ENCODE measurements at regions not wholly inside any gene's neighbourhood (a gene's known extent, or its start where the extent isn't known, plus 50 kb on each side); places are given as distances from the start of the nearest gene placed in this dataset.
"Not testable (repeated sequence)": the region's sequence is repeated elsewhere in the genome, so short reads cannot be mapped to it uniquely, and the experiment has no call there.

DNA sequence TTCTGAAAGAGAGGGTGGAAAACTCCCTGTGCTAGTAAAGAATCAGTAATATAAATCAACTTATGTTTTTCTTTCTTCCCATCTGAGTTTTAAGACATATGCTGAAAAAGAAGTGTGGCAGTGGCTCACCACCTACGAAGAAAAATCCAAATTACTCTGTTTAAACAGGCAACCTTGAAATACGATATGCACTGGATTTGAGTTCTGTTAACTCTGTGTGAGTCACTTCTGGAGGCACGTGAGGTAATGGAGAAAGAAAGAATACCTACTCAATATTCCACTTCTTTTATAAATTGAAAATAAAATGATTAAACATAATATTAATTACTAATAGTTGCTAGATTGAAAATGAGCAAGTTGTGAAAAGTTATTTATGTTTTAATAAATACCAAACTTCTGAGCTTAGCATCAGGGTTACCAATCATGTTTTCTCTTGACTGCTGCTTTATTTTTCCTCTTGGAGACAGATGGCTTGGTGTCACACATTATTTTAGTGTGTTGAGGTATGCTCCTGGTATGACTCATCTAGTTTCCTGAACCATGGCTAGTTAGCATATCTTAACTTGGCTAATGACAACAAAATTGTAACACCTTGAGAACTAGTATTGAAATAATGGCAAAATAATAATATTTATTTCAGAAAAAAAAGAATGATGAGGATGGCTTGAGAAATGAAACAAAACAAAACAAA lies 1705.5 kb upstream of the PIK3C3 start:
- no peak for DNase-seq (ENCODE audit: low read depth, low spot score)
- WGBS (ENCODE audit: insufficient coverage, insufficient read length), result no CpG with 5 or more reads among the region's 3 CpGs
- H3K27me3 ChIP-seq (ENCODE audit: control insufficient read depth, insufficient read depth, low read length), result no peaks in the 10 kb centered on the region
- H3K36me3 ChIP-seq (ENCODE audit: control insufficient read depth, insufficient read depth, low read length), result no peaks in the 10 kb centered on the region
- no peak overlapping the region for H3K27ac ChIP-seq (ENCODE audit: low read length)
- H3K4me3 ChIP-seq (ENCODE audit: low read length), result no peak overlapping the region
- no peaks in the 10 kb centered on the region for H3K4me1 ChIP-seq (ENCODE audit: control insufficient read depth, insufficient read depth, low read length)
- no peaks in the 10 kb centered on the region for H3K9me3 ChIP-seq (ENCODE audit: control insufficient read depth, insufficient read depth, low read length)

DNA sequence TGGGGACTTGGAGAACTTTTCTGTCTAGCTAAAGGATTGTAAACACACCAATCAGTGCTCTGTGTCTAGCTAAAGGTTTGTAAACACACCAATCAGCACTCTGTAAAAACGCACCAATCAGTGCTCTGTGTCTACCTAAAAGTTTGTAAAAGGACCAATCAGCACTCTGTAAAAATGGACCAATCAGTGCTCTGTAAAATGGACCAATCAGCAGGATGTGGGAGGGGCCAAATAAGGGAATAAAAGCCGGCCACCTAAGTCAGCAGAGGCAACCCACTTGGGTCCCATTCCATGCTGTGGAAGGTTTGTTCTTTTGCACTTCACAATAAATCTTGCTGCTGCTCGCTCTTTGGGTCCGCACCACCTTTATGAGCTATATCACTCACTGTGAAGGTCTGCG lies 1709.4 kb upstream of the PIK3C3 start:
- not testable (repeated sequence) for H3K27ac ChIP-seq (ENCODE audit: low read length); DNase-seq (ENCODE audit: low read depth, low spot score); H3K36me3 ChIP-seq (ENCODE audit: control insufficient read depth, insufficient read depth, low read length); H3K9me3 ChIP-seq (ENCODE audit: control insufficient read depth, insufficient read depth, low read length); H3K27me3 ChIP-seq (ENCODE audit: control insufficient read depth, insufficient read depth, low read length); H3K4me3 ChIP-seq (ENCODE audit: low read length); H3K4me1 ChIP-seq (ENCODE audit: control insufficient read depth, insufficient read depth, low read length)
- WGBS (ENCODE audit: insufficient coverage, insufficient read length), result no CpG with 5 or more reads among the region's 5 CpGs

GRCh38 chr18:40243607-40244006 lies 1711.4 kb upstream of the PIK3C3 start:
- no peak overlapping the region for H3K27ac ChIP-seq (ENCODE audit: low read length)
- DNase-seq (ENCODE audit: low read depth, low spot score), result no peak
- whole genome bisulfite sequencing (ENCODE audit: insufficient coverage, insufficient read length), result no CpG with 5 or more reads among the region's 1 CpG
- no peak overlapping the region for H3K4me3 ChIP-seq (ENCODE audit: low read length)
- no peaks in the 10 kb centered on the region for H3K9me3 ChIP-seq (ENCODE audit: control insufficient read depth, insufficient read depth, low read length)
- no peaks in the 10 kb centered on the region for H3K4me1 ChIP-seq (ENCODE audit: control insufficient read depth, insufficient read depth, low read length)
- no peaks in the 10 kb centered on the region for H3K36me3 ChIP-seq (ENCODE audit: control insufficient read depth, insufficient read depth, low read length)
- no peaks in the 10 kb centered on the region for H3K27me3 ChIP-seq (ENCODE audit: control insufficient read depth, insufficient read depth, low read length)

DNA sequence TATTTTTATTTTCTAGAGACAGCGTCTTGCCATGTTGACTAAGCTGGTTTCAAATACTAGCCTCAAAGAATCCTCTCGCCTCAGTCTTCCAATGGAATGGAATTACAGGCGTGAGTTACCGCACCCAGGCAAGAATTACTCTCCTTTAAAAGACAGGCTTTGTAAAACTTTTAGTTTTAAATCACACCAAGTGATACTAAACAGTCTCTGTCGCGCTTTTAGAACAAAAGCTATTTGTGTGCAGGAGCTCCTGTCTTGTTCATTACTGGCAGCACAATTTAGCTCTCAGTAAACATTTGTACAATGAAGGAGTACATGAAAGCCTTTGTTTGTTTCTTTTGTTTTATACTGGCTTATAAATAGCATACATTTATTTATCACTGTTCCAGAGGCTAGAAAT lies 1719.2 kb upstream of the PIK3C3 start:
- WGBS (ENCODE audit: insufficient coverage, insufficient read length), result no CpG with 5 or more reads among the region's 6 CpGs
- Histone ChIP-seq H3K4me3 (ENCODE audit: low read length) (no peak overlapping the region), H3K9me3 (ENCODE audit: control insufficient read depth, insufficient read depth, low read length) (no peaks in the 10 kb centered on the region), H3K4me1 (ENCODE audit: control insufficient read depth, insufficient read depth, low read length) (no peaks in the 10 kb centered on the region), H3K36me3 (ENCODE audit: control insufficient read depth, insufficient read depth, low read length) (no peaks in the 10 kb centered on the region), H3K27ac (ENCODE audit: low read length) (no peak overlapping the region), H3K27me3 (ENCODE audit: control insufficient read depth, insufficient read depth, low read length) (no peaks in the 10 kb centered on the region)
- no peak for DNase-seq (ENCODE audit: low read depth, low spot score)

- Histone ChIP-seq H3K4me3 (ENCODE audit: low read length) (no peak overlapping the region), H3K27me3 (ENCODE audit: control insufficient read depth, insufficient read depth, low read length) (no peaks in the 10 kb centered on the region), H3K9me3 (ENCODE audit: control insufficient read depth, insufficient read depth, low read length) (no peaks in the 10 kb centered on the region), H3K27ac (ENCODE audit: low read length) (no peak overlapping the region), H3K4me1 (ENCODE audit: control insufficient read depth, insufficient read depth, low read length) (no peaks in the 10 kb centered on the region), H3K36me3 (ENCODE audit: control insufficient read depth, insufficient read depth, low read length) (no peaks in the 10 kb centered on the region)
- no peak for DNase-seq (ENCODE audit: low read depth, low spot score)
- no CpG with 5 or more reads among the region's 2 CpGs for WGBS (ENCODE audit: insufficient coverage, insufficient read length)
These were observed 1719.7 kb upstream of the PIK3C3 start for GRCh38 chr18:40235323-40235722.

GRCh38 chr18:40233931-40234616 lies 1721.0 kb upstream of the PIK3C3 start:
- Histone ChIP-seq H3K4me1 (ENCODE audit: control insufficient read depth, insufficient read depth, low read length) (no peaks in the 10 kb centered on the region), H3K36me3 (ENCODE audit: control insufficient read depth, insufficient read depth, low read length) (no peaks in the 10 kb centered on the region), H3K9me3 (ENCODE audit: control insufficient read depth, insufficient read depth, low read length) (no peaks in the 10 kb centered on the region), H3K27ac (ENCODE audit: low read length) (no peak overlapping the region), H3K27me3 (ENCODE audit: control insufficient read depth, insufficient read depth, low read length) (no peaks in the 10 kb centered on the region), H3K4me3 (ENCODE audit: low read length) (no peak overlapping the region)
- no peak for DNase-seq (ENCODE audit: low read depth, low spot score)

- no peaks in the 10 kb centered on the region for H3K27me3 ChIP-seq (ENCODE audit: control insufficient read depth, insufficient read depth, low read length)
- WGBS (ENCODE audit: insufficient coverage, insufficient read length), result no CpG with 5 or more reads among the region's 1 CpG
- H3K4me1 ChIP-seq (ENCODE audit: control insufficient read depth, insufficient read depth, low read length), result no peaks in the 10 kb centered on the region
- no peaks in the 10 kb centered on the region for H3K9me3 ChIP-seq (ENCODE audit: control insufficient read depth, insufficient read depth, low read length)
- DNase-seq (ENCODE audit: low read depth, low spot score), result no peak
- no peaks in the 10 kb centered on the region for H3K36me3 ChIP-seq (ENCODE audit: control insufficient read depth, insufficient read depth, low read length)
- H3K4me3 ChIP-seq (ENCODE audit: low read length), result no peak overlapping the region
- H3K27ac ChIP-seq (ENCODE audit: low read length), result no peak overlapping the region
These were observed 1732.3 kb upstream of the PIK3C3 start for GRCh38 chr18:40222776-40223175.

- H3K27ac ChIP-seq (ENCODE audit: low read length), result no peak overlapping the region
- WGBS (ENCODE audit: insufficient coverage, insufficient read length), result no CpG with 5 or more reads among the region's 1 CpG
These were observed 1738.2 kb upstream of the PIK3C3 start for GRCh38 chr18:40216856-40217255.

GRCh38 chr18:40215979-40216378 lies 1739.1 kb upstream of the PIK3C3 start:
- no peaks in the 10 kb centered on the region for H3K4me1 ChIP-seq (ENCODE audit: control insufficient read depth, insufficient read depth, low read length)
- H3K27me3 ChIP-seq (ENCODE audit: control insufficient read depth, insufficient read depth, low read length), result 0 out of 2 replicates have a peak, but pooled peaks cover 1% of the 10 kb centered on the region
- no peak overlapping the region for H3K4me3 ChIP-seq (ENCODE audit: low read length)
- no peak for DNase-seq (ENCODE audit: low read depth, low spot score)
- no CpG with 5 or more reads among the region's 4 CpGs for WGBS (ENCODE audit: insufficient coverage, insufficient read length)
- H3K36me3 ChIP-seq (ENCODE audit: control insufficient read depth, insufficient read depth, low read length), result no peaks in the 10 kb centered on the region
- H3K27ac ChIP-seq (ENCODE audit: low read length), result no peak overlapping the region
- H3K9me3 ChIP-seq (ENCODE audit: control insufficient read depth, insufficient read depth, low read length), result no peaks in the 10 kb centered on the region

More at GRCh38 chr18:40216856-40217255, 1738.2 kb upstream of the PIK3C3 start:
- Histone ChIP-seq H3K4me1 (ENCODE audit: control insufficient read depth, insufficient read depth, low read length) (no peaks in the 10 kb centered on the region), H3K4me3 (ENCODE audit: low read length) (no peak overlapping the region), H3K27me3 (ENCODE audit: control insufficient read depth, insufficient read depth, low read length) (0 out of 2 replicates have a peak, but pooled peaks cover 1% of the 10 kb centered on the region), H3K36me3 (ENCODE audit: control insufficient read depth, insufficient read depth, low read length) (no peaks in the 10 kb centered on the region), H3K9me3 (ENCODE audit: control insufficient read depth, insufficient read depth, low read length) (no peaks in the 10 kb centered on the region)
- DNase-seq (ENCODE audit: low read depth, low spot score), result no peak

DNA sequence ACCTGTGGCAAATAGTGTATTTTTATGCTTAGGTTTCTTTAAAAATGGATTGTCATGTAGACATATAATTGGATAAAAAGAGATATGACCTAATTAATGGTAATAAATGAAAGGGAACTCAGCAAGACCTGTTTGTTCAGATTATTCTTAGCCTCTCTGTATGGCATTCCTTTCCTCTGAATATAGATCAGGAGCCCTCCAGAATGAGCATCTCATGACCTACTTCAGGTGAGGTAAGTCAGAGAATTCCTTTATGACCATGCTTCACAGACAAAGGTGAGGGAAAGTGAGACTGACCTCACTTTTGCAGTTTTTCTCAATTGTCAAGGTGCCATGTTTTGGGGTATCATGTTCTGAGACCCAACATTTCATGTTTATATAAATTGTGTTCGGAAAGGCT lies 1744.3 kb upstream of the PIK3C3 start:
- Histone ChIP-seq H3K36me3 (ENCODE audit: control insufficient read depth, insufficient read depth, low read length) (no peaks in the 10 kb centered on the region), H3K4me1 (ENCODE audit: control insufficient read depth, insufficient read depth, low read length) (no peaks in the 10 kb centered on the region), H3K9me3 (ENCODE audit: control insufficient read depth, insufficient read depth, low read length) (no peaks in the 10 kb centered on the region), H3K27ac (ENCODE audit: low read length) (no peak overlapping the region), H3K27me3 (ENCODE audit: control insufficient read depth, insufficient read depth, low read length) (0 out of 2 replicates have a peak, but pooled peaks cover 1% of the 10 kb centered on the region), H3K4me3 (ENCODE audit: low read length) (no peak overlapping the region)
- no CpG with 5 or more reads among the region's 1 CpG for WGBS (ENCODE audit: insufficient coverage, insufficient read length)
- DNase-seq (ENCODE audit: low read depth, low spot score), result no peak

GRCh38 chr18:40208958-40209357 lies 1746.1 kb upstream of the PIK3C3 start:
- Histone ChIP-seq H3K9me3 (ENCODE audit: control insufficient read depth, insufficient read depth, low read length) (no peaks in the 10 kb centered on the region), H3K27me3 (ENCODE audit: control insufficient read depth, insufficient read depth, low read length) (0 out of 2 replicates have a peak, but pooled peaks cover 1% of the 10 kb centered on the region), H3K36me3 (ENCODE audit: control insufficient read depth, insufficient read depth, low read length) (no peaks in the 10 kb centered on the region), H3K4me1 (ENCODE audit: control insufficient read depth, insufficient read depth, low read length) (no peaks in the 10 kb centered on the region), H3K27ac (ENCODE audit: low read length) (no peak overlapping the region), H3K4me3 (ENCODE audit: low read length) (no peak overlapping the region)
- no CpG with 5 or more reads among the region's 2 CpGs for WGBS (ENCODE audit: insufficient coverage, insufficient read length)
- DNase-seq (ENCODE audit: low read depth, low spot score), result no peak
